Erythroblast (primary cell): ENCODE measurements at regions not wholly inside any gene's neighbourhood (a gene's known extent, or its start where the extent isn't known, plus 50 kb on each side); places are given as distances from the start of the nearest gene placed in this dataset.

ENCODE experiments used
- DNase-seq, 2 experiments: peaks; one replicate each; lab custom pipeline; 2025; lab: John Stamatoyannopoulos, UW
- GATA1 ChIP-seq: IDR thresholded peaks from 2 replicates; pipeline ENCODE4 v1.6.1; 2011; ENCODE audit warnings: low read depth, mild to moderate bottlenecking, control low read depth, low read length, moderate library complexity
- POLR2A ChIP-seq: IDR thresholded peaks from 2 replicates; pipeline ENCODE4 v1.6.1; 2011; ENCODE audit warnings: mild to moderate bottlenecking, low read length

- no peak for TF ChIP-seq GATA1
- TF ChIP-seq POLR2A = no peak
- no peak for DNase-seq
Measured at GRCh38 chr15:77535845-77536244, 96.9 kb downstream of the LINGO1 start.
